ENCODE measurements at regions not wholly inside any gene's neighbourhood (a gene's known extent, or its start where the extent isn't known, plus 50 kb on each side); places are given as distances from the start of the nearest gene placed in this dataset.
"Not testable (repeated sequence)": the region's sequence is repeated elsewhere in the genome, so short reads cannot be mapped to it uniquely, and the experiment has no call there.

- H3K4me3 ChIP-seq (ENCODE audit: low read depth, low read length) = no peak overlapping the region
- TF ChIP-seq CTCF (conservative IDR thresholded peaks at IDR 0.05; ENCODE audit: low read depth, low read length) = no peak
- no peak for DNase-seq (ENCODE audit: low read depth)
Observed at GRCh38 chr6:142645663-142646062, 299.3 kb downstream of the HIVEP2 start.

DNA sequence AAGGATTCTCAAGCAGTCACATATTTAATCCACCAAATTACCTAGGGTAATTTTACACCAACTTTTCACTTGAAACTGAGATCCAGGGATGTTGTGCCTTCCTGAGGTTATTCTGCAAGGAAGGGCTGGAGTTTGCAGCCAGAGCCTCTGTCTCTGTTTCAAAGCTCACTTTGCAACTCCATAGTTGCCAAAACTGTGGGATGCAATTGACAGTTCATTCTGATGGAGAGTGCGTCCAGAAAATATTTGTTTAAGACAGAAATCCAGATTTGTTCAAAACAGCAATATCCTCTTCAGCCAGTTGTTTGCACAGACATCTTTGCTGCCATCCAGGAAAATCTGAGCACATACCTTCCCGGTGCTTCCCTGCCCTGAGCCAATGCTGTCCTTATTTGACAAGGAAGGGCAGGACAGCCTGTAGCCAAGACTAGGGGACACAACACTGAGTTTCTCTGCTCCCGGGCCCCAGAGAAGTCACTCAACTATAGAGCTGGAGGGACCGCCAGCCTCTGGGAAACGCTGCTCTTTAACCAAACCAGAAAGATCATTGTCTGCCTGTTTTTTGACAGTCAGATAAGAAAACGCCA is 297.4 kb downstream of the HIVEP2 start:
- H3K4me3 ChIP-seq (ENCODE audit: low read depth, low read length) = no peak overlapping the region
- DNase-seq (ENCODE audit: low read depth) = no peak
- no peak for TF ChIP-seq CTCF (conservative IDR thresholded peaks at IDR 0.05; ENCODE audit: low read depth, low read length)

GRCh38 chr6:142648036-142648451 is 296.9 kb downstream of the HIVEP2 start:
- H3K4me3 ChIP-seq (ENCODE audit: low read depth, low read length) = no peak overlapping the region
- no peak for DNase-seq (ENCODE audit: low read depth)
- no peak for TF ChIP-seq CTCF (conservative IDR thresholded peaks at IDR 0.05; ENCODE audit: low read depth, low read length)

GRCh38 chr6:142648526-142648925 is 296.4 kb downstream of the HIVEP2 start:
- no peak overlapping the region for H3K4me3 ChIP-seq (ENCODE audit: low read depth, low read length)
- no peak for DNase-seq (ENCODE audit: low read depth)
- no peak for TF ChIP-seq CTCF (conservative IDR thresholded peaks at IDR 0.05; ENCODE audit: low read depth, low read length)

- not testable (repeated sequence) for DNase-seq (ENCODE audit: low read depth)
Observed at GRCh38 chr6:142649438-142650234, 295.3 kb downstream of the HIVEP2 start.

GRCh38 chr6:142651384-142651783 is 293.6 kb downstream of the HIVEP2 start:
- no peak overlapping the region for H3K4me3 ChIP-seq (ENCODE audit: low read depth, low read length)
- no peak for DNase-seq (ENCODE audit: low read depth)
- no peak for TF ChIP-seq CTCF (conservative IDR thresholded peaks at IDR 0.05; ENCODE audit: low read depth, low read length)

More at GRCh38 chr6:142649438-142650234, 295.3 kb downstream of the HIVEP2 start:
- H3K4me3 ChIP-seq (ENCODE audit: low read depth, low read length) = not testable (repeated sequence)

- no peak overlapping the region for H3K4me3 ChIP-seq (ENCODE audit: low read depth, low read length)
- no peak for DNase-seq (ENCODE audit: low read depth)
- no peak for TF ChIP-seq CTCF (conservative IDR thresholded peaks at IDR 0.05; ENCODE audit: low read depth, low read length)
Observed at GRCh38 chr6:142653710-142654420, 291.1 kb downstream of the HIVEP2 start.

Measured in choroid plexus epithelial cell (primary cell).